Sigmoid colon (tissue), 4 donors: ENCODE measurements at regions not wholly inside any gene's neighbourhood (a gene's known extent, or its start where the extent isn't known, plus 50 kb on each side); places are given as distances from the start of the nearest gene placed in this dataset.
"Not testable (repeated sequence)": the region's sequence is repeated elsewhere in the genome, so short reads cannot be mapped to it uniquely, and the experiment has no call there.

ENCODE experiments used
- EP300 ChIP-seq, 4 donors: sonication (generic); formaldehyde crosslinking; IDR thresholded peaks; one replicate each; pipeline ENCODE4 v1.6.1; 2017; ENCODE audit warnings: antibody characterized with exemption in 4 of 4
- POLR2A ChIP-seq, 2 donors: fragments of 450-650 bp; IDR thresholded peaks; one replicate each; pipeline ENCODE4 v1.6.1; 2016; ENCODE audit warnings: antibody characterized with exemption in 2 of 2, mild to moderate bottlenecking in 2 of 2, moderate library complexity in 2 of 2
- TF ChIP-seq, protein P1 (sequence below), 4 experiments: fragments of 450-650 bp in 3 of 4; fragments of 200-600 bp in 1 of 4; IDR thresholded peaks; one replicate each; pipeline ENCODE4 v1.5.1; 2016 to 2019; ENCODE audit warnings: antibody characterized with exemption in 4 of 4, mild to moderate bottlenecking in 3 of 4, moderate library complexity in 2 of 4

GRCh38 chrX:104360774-104361173, 106.0 kb upstream of the ESX1 start:
- TF ChIP-seq, protein P1, sequence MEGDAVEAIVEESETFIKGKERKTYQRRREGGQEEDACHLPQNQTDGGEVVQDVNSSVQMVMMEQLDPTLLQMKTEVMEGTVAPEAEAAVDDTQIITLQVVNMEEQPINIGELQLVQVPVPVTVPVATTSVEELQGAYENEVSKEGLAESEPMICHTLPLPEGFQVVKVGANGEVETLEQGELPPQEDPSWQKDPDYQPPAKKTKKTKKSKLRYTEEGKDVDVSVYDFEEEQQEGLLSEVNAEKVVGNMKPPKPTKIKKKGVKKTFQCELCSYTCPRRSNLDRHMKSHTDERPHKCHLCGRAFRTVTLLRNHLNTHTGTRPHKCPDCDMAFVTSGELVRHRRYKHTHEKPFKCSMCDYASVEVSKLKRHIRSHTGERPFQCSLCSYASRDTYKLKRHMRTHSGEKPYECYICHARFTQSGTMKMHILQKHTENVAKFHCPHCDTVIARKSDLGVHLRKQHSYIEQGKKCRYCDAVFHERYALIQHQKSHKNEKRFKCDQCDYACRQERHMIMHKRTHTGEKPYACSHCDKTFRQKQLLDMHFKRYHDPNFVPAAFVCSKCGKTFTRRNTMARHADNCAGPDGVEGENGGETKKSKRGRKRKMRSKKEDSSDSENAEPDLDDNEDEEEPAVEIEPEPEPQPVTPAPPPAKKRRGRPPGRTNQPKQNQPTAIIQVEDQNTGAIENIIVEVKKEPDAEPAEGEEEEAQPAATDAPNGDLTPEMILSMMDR (IDR thresholded peaks at IDR 0.05): not testable (repeated sequence)
- TF ChIP-seq EP300, POLR2A (IDR thresholded peaks at IDR 0.05): not testable (repeated sequence)
